Activated CD4-positive, alpha-beta T cell treated with anti-CD3 and anti-CD28 coated beads for 36 hours (primary cell): ENCODE measurements at regions not wholly inside any gene's neighbourhood (a gene's known extent, or its start where the extent isn't known, plus 50 kb on each side); places are given as distances from the start of the nearest gene placed in this dataset.
"Not testable (repeated sequence)": the region's sequence is repeated elsewhere in the genome, so short reads cannot be mapped to it uniquely, and the experiment has no call there.

Experiments
- ATAC-seq: fragments of 200-7000 bp; cut with Tn5 transposase; one replicate; pipeline ENCODE4 v1.10.0; 2021; ENCODE audit warnings: mild to moderate bottlenecking, moderate library complexity
- CTCF ChIA-PET: fragments of 350-600 bp; sonication (Branson Sonifier 250); formaldehyde crosslinking; loops from one replicate; lab custom pipeline; 2021; ENCODE audit warnings: antibody characterized with exemption; lab: Charles Lee
- POLR2A ChIA-PET: fragments of 350-600 bp; sonication (Branson Sonifier 250); formaldehyde crosslinking; loops from one replicate; lab custom pipeline; 2021; ENCODE audit warnings: antibody characterized with exemption, inconsistent platforms; lab: Charles Lee
- DNase-seq: peaks from one replicate; pipeline ENCODE4 v3.0.0-alpha.2; 2020
- H3K27ac Mint-ChIP-seq: one replicate; pipeline ENCODE4 v1.8.0; 2021; ENCODE audit warnings: mixed read lengths
- H3K27me3 Mint-ChIP-seq: one replicate; pipeline ENCODE4 v1.8.0; 2021; ENCODE audit warnings: mixed read lengths
- H3K36me3 Mint-ChIP-seq: one replicate; pipeline ENCODE4 v1.8.0; 2021; ENCODE audit warnings: low read depth, mixed read lengths
- H3K4me1 Mint-ChIP-seq: one replicate; pipeline ENCODE4 v1.8.0; 2021; ENCODE audit warnings: mixed read lengths
- H3K4me3 Mint-ChIP-seq: one replicate; pipeline ENCODE4 v1.8.0; 2021; ENCODE audit warnings: mild to moderate bottlenecking, moderate library complexity, mixed read lengths
- H3K9me3 Mint-ChIP-seq: one replicate; pipeline ENCODE4 v1.8.0; 2021; ENCODE audit warnings: low read depth, mixed read lengths
- intact Hi-C, 2 experiments: fragments of 100-400 bp; cut with DNase I in 1 of 2; cut with micrococcal nuclease in 1 of 2; formaldehyde crosslinking; loops; one replicate each; pipeline versions ENCODE4 v1.14.2 to v1.15.1; 2022 to 2024; cut with DNase I, micrococcal nuclease

GRCh38 chr10:53155674-53156073 lies 383.1 kb upstream of the MBL2 start:
- H3K4me3 Mint-ChIP-seq, DNase-seq, POLR2A ChIA-PET, CTCF ChIA-PET, ATAC-seq, H3K4me1 Mint-ChIP-seq, H3K27ac Mint-ChIP-seq, H3K9me3 Mint-ChIP-seq, H3K36me3 Mint-ChIP-seq, intact Hi-C loops, H3K27me3 Mint-ChIP-seq: not testable (repeated sequence)

- no peaks in the 10 kb centered on the region for H3K36me3 Mint-ChIP-seq
- ATAC-seq (no peak), DNase-seq (no peak)
- no peak overlapping the region for H3K4me3 Mint-ChIP-seq
- H3K27me3 Mint-ChIP-seq, result no peaks in the 10 kb centered on the region
- no peak overlapping the region for H3K27ac Mint-ChIP-seq
- CTCF ChIA-PET, result no interaction called here
- no peaks in the 10 kb centered on the region for H3K4me1 Mint-ChIP-seq
- POLR2A ChIA-PET, result no interaction called here
- peaks cover 4% of the 10 kb centered on the region for H3K9me3 Mint-ChIP-seq
- intact Hi-C loops, result no loop called here
These were observed 381.2 kb upstream of the MBL2 start for GRCh38 chr10:53153831-53154230.

- H3K9me3 Mint-ChIP-seq, result no peaks in the 10 kb centered on the region
- no peak for DNase-seq
- H3K4me3 Mint-ChIP-seq, result no peak overlapping the region
- no peak overlapping the region for H3K27ac Mint-ChIP-seq
- no peak for ATAC-seq
- H3K36me3 Mint-ChIP-seq, result no peaks in the 10 kb centered on the region
- POLR2A ChIA-PET, result no interaction called here
- no peaks in the 10 kb centered on the region for H3K4me1 Mint-ChIP-seq
- H3K27me3 Mint-ChIP-seq, result no peaks in the 10 kb centered on the region
- intact Hi-C loops, result no loop called here
- CTCF ChIA-PET, result no interaction called here
These were observed 367.9 kb upstream of the MBL2 start for GRCh38 chr10:53140506-53140905.

GRCh38 chr10:53135897-53136253 lies 363.3 kb upstream of the MBL2 start:
- H3K27ac Mint-ChIP-seq, result no peak overlapping the region
- POLR2A ChIA-PET, result no interaction called here

GRCh38 chr10:53135213-53135896 lies 362.8 kb upstream of the MBL2 start:
- Mint-ChIP-seq H3K27me3 (no peaks in the 10 kb centered on the region), H3K36me3 (no peaks in the 10 kb centered on the region), H3K27ac (no peak overlapping the region), H3K4me3 (no peak overlapping the region), H3K9me3 (no peaks in the 10 kb centered on the region), H3K4me1 (no peaks in the 10 kb centered on the region)
- ChIA-PET POLR2A (no interaction called here), CTCF (no interaction called here)
- DNase-seq (no peak), ATAC-seq (no peak)
- intact Hi-C loops, result no loop called here

More at GRCh38 chr10:53135897-53136253, 363.3 kb upstream of the MBL2 start:
- Mint-ChIP-seq H3K9me3 (no peaks in the 10 kb centered on the region), H3K36me3 (no peaks in the 10 kb centered on the region), H3K4me1 (no peaks in the 10 kb centered on the region), H3K27me3 (no peaks in the 10 kb centered on the region), H3K4me3 (no peak overlapping the region)
- ATAC-seq (no peak), DNase-seq (no peak)
- intact Hi-C loops, result no loop called here
- CTCF ChIA-PET, result no interaction called here

- DNase-seq, result no peak
- Mint-ChIP-seq H3K4me3 (no peak overlapping the region), H3K27ac (no peak overlapping the region), H3K27me3 (no peaks in the 10 kb centered on the region), H3K36me3 (no peaks in the 10 kb centered on the region), H3K4me1 (no peaks in the 10 kb centered on the region), H3K9me3 (no peaks in the 10 kb centered on the region)
- ChIA-PET POLR2A (no interaction called here), CTCF (no interaction called here)
- intact Hi-C loops, result no loop called here
- no peak for ATAC-seq
These were observed 361.5 kb upstream of the MBL2 start for GRCh38 chr10:53134050-53134449.

- ChIA-PET POLR2A (no interaction called here), CTCF (no interaction called here)
- no peak overlapping the region for H3K4me3 Mint-ChIP-seq
- H3K9me3 Mint-ChIP-seq, result no peaks in the 10 kb centered on the region
- no peak for ATAC-seq
- H3K27ac Mint-ChIP-seq, result no peak overlapping the region
- no peak for DNase-seq
- intact Hi-C loops, result no loop called here
- H3K36me3 Mint-ChIP-seq, result no peaks in the 10 kb centered on the region
- H3K4me1 Mint-ChIP-seq, result no peaks in the 10 kb centered on the region
- no peaks in the 10 kb centered on the region for H3K27me3 Mint-ChIP-seq
These were observed 357.8 kb upstream of the MBL2 start for GRCh38 chr10:53130337-53130736.

GRCh38 chr10:53127686-53128085 lies 355.1 kb upstream of the MBL2 start:
- intact Hi-C loops, result no loop called here
- Mint-ChIP-seq H3K27me3 (no peaks in the 10 kb centered on the region), H3K9me3 (no peaks in the 10 kb centered on the region), H3K4me3 (no peak overlapping the region), H3K27ac (no peak overlapping the region), H3K4me1 (no peaks in the 10 kb centered on the region), H3K36me3 (no peaks in the 10 kb centered on the region)
- ChIA-PET CTCF (no interaction called here), POLR2A (no interaction called here)
- ATAC-seq (no peak), DNase-seq (no peak)

GRCh38 chr10:53123311-53123710 lies 350.7 kb upstream of the MBL2 start:
- intact Hi-C loops, result no loop called here
- POLR2A ChIA-PET, result no interaction called here

GRCh38 chr10:53122281-53122680 lies 349.7 kb upstream of the MBL2 start:
- H3K4me3 Mint-ChIP-seq, result no peak overlapping the region
- H3K27ac Mint-ChIP-seq, result no peak overlapping the region
- DNase-seq, result no peak
- intact Hi-C loops, result no loop called here
- no peaks in the 10 kb centered on the region for H3K36me3 Mint-ChIP-seq
- ChIA-PET POLR2A (no interaction called here), CTCF (no interaction called here)
- H3K4me1 Mint-ChIP-seq, result no peaks in the 10 kb centered on the region
- no peaks in the 10 kb centered on the region for H3K9me3 Mint-ChIP-seq
- H3K27me3 Mint-ChIP-seq, result no peaks in the 10 kb centered on the region
- no peak for ATAC-seq

More at GRCh38 chr10:53123311-53123710, 350.7 kb upstream of the MBL2 start:
- DNase-seq (no peak), ATAC-seq (no peak)
- Mint-ChIP-seq H3K4me3 (no peak overlapping the region), H3K9me3 (no peaks in the 10 kb centered on the region), H3K27me3 (no peaks in the 10 kb centered on the region), H3K27ac (no peak overlapping the region), H3K4me1 (no peaks in the 10 kb centered on the region), H3K36me3 (no peaks in the 10 kb centered on the region)
- CTCF ChIA-PET, result no interaction called here

- Mint-ChIP-seq H3K4me3 (no peak overlapping the region), H3K9me3 (peaks cover 18% of the 10 kb centered on the region), H3K27ac (no peak overlapping the region), H3K4me1 (peaks cover 3% of the 10 kb centered on the region), H3K36me3 (no peaks in the 10 kb centered on the region), H3K27me3 (no peaks in the 10 kb centered on the region)
- POLR2A ChIA-PET, result no interaction called here
- DNase-seq (no peak), ATAC-seq (no peak)
- intact Hi-C loops, result no loop called here
- CTCF ChIA-PET, result no interaction called here
These were observed 343.1 kb upstream of the MBL2 start for GRCh38 chr10:53115660-53116059.

GRCh38 chr10:53111529-53111928 lies 338.9 kb upstream of the MBL2 start:
- Mint-ChIP-seq H3K4me1 (peaks cover 4% of the 10 kb centered on the region), H3K4me3 (no peak overlapping the region), H3K9me3 (peaks cover 12% of the 10 kb centered on the region), H3K27ac (no peak overlapping the region), H3K27me3 (no peaks in the 10 kb centered on the region), H3K36me3 (no peaks in the 10 kb centered on the region)
- intact Hi-C loops, result no loop called here
- DNase-seq (peak; percentile 24), ATAC-seq (no peak)
- CTCF ChIA-PET, result no interaction called here
- POLR2A ChIA-PET, result no interaction called here

GRCh38 chr10:53109320-53109719 lies 336.7 kb upstream of the MBL2 start:
- intact Hi-C loops, result no loop called here
- no peaks in the 10 kb centered on the region for H3K27me3 Mint-ChIP-seq

More at GRCh38 chr10:53109320-53109719, 336.7 kb upstream of the MBL2 start:
- ChIA-PET CTCF (no interaction called here), POLR2A (no interaction called here)
- H3K4me3 Mint-ChIP-seq, result no peak overlapping the region
- DNase-seq, result no peak
- no peak for ATAC-seq
- peaks cover 4% of the 10 kb centered on the region for H3K4me1 Mint-ChIP-seq
- no peak overlapping the region for H3K27ac Mint-ChIP-seq
- peaks cover 3% of the 10 kb centered on the region for H3K9me3 Mint-ChIP-seq
- no peaks in the 10 kb centered on the region for H3K36me3 Mint-ChIP-seq
